ENCODE measurements at regions not wholly inside any gene's neighbourhood (a gene's known extent, or its start where the extent isn't known, plus 50 kb on each side); places are given as distances from the start of the nearest gene placed in this dataset.

GRCh38 chr1:29511436-29511835 is 275.1 kb downstream of the PTPRU start:
- Histone ChIP-seq H3K36me3 (ENCODE audit: control insufficient read depth, insufficient read depth, low read length) (no peaks in the 10 kb centered on the region), H3K4me3 (ENCODE audit: low read length) (no peak overlapping the region), H3K27me3 (ENCODE audit: control insufficient read depth, insufficient read depth, low read length, poor library complexity, severe bottlenecking) (peaks cover 6% of the 10 kb centered on the region), H3K4me1 (ENCODE audit: control insufficient read depth, insufficient read depth, low read length) (no peaks in the 10 kb centered on the region), H3K9ac (ENCODE audit: extremely low read depth, low read length, poor library complexity, severe bottlenecking) (no peak overlapping the region), H3K27ac (ENCODE audit: low read depth, low read length) (no peak overlapping the region), H3K9me3 (ENCODE audit: control insufficient read depth, low read length) (no peaks in the 10 kb centered on the region)
- Mint-ChIP-seq H3K4me3 (no peak overlapping the region), H3K27ac (no peak overlapping the region), H3K27me3 (ENCODE audit: insufficient read depth) (peaks cover 21% of the 10 kb centered on the region), H3K36me3 (ENCODE audit: low read depth) (no peaks in the 10 kb centered on the region), H3K9me3 (no peaks in the 10 kb centered on the region), H3K4me1 (peaks cover 2% of the 10 kb centered on the region)
- no peak for DNase-seq
- no peak for TF ChIP-seq CTCF (conservative IDR thresholded peaks at IDR 0.05)
- 84 to 98% methylated on average over 4 to 6 of the region's 6 CpGs for WGBS, 2 experiments (ENCODE audit: insufficient coverage in 1 of 2, insufficient read length in 1 of 2)

DNA sequence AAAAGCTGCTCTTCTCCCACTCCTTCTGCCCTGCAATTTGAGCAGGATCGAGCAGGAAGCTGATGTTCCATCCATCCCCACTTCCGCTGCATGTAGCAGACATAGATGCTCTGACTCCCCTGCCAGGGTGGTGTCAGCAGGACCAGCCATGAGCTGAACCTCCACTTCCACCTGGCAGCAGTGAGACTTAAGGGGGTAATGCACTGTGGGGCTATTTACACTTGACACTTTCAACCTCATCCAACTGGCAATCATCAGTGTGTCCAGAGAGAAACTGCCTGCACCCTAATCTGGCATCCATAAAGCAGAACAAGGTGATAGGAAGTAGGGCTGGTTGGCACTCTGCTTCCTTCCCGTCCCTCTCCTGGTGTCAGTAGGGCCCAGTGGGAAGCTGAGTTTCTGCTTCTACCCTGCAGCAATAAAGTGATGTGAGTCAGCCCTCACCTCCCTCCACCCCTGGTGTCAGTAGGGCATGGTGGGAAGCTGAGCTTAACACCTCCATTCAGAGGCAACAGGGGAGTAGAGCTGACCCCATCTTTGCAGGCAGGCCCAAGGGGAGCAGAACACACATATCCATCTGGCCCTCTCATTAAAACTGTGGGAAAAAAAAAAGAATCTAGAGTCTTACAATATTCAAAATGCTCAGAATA is 272.3 kb downstream of the PTPRU start:
- no peak overlapping the region for H3K4me3 Mint-ChIP-seq
- Histone ChIP-seq H3K4me3 (ENCODE audit: low read length) (no peak overlapping the region), H3K27ac (ENCODE audit: low read depth, low read length) (no peak overlapping the region), H3K27me3 (ENCODE audit: control insufficient read depth, insufficient read depth, low read length, poor library complexity, severe bottlenecking) (no peaks in the 10 kb centered on the region), H3K4me1 (ENCODE audit: control insufficient read depth, insufficient read depth, low read length) (peaks cover 3% of the 10 kb centered on the region), H3K36me3 (ENCODE audit: control insufficient read depth, insufficient read depth, low read length) (no peaks in the 10 kb centered on the region), H3K9me3 (ENCODE audit: control insufficient read depth, low read length) (no peaks in the 10 kb centered on the region), H3K9ac (ENCODE audit: extremely low read depth, low read length, poor library complexity, severe bottlenecking) (no peak overlapping the region)
- TF ChIP-seq CTCF (conservative IDR thresholded peaks at IDR 0.05): no peak
- WGBS, 2 experiments (ENCODE audit: insufficient coverage in 1 of 2, insufficient read length in 1 of 2): 84 to 100% methylated on average over 1 to 3 of the region's 3 CpGs
- H3K36me3 Mint-ChIP-seq (ENCODE audit: low read depth): no peaks in the 10 kb centered on the region
- no peaks in the 10 kb centered on the region for H3K9me3 Mint-ChIP-seq
- no peak overlapping the region for H3K27ac Mint-ChIP-seq
- H3K4me1 Mint-ChIP-seq: peaks cover 5% of the 10 kb centered on the region
- H3K27me3 Mint-ChIP-seq (ENCODE audit: insufficient read depth): peaks cover 3% of the 10 kb centered on the region
- DNase-seq: no peak

- Mint-ChIP-seq H3K36me3 (ENCODE audit: low read depth) (no peaks in the 10 kb centered on the region), H3K4me1 (peaks cover 13% of the 10 kb centered on the region), H3K4me3 (no peak overlapping the region), H3K27ac (no peak overlapping the region), H3K27me3 (ENCODE audit: insufficient read depth) (peaks cover 3% of the 10 kb centered on the region), H3K9me3 (no peaks in the 10 kb centered on the region)
- no peak for TF ChIP-seq CTCF (conservative IDR thresholded peaks at IDR 0.05)
- Histone ChIP-seq H3K9ac (ENCODE audit: extremely low read depth, low read length, poor library complexity, severe bottlenecking) (no peak overlapping the region), H3K27me3 (ENCODE audit: control insufficient read depth, insufficient read depth, low read length, poor library complexity, severe bottlenecking) (no peaks in the 10 kb centered on the region), H3K36me3 (ENCODE audit: control insufficient read depth, insufficient read depth, low read length) (no peaks in the 10 kb centered on the region), H3K4me3 (ENCODE audit: low read length) (no peak overlapping the region), H3K4me1 (ENCODE audit: control insufficient read depth, insufficient read depth, low read length) (peaks cover 3% of the 10 kb centered on the region), H3K27ac (ENCODE audit: low read depth, low read length) (no peak overlapping the region), H3K9me3 (ENCODE audit: control insufficient read depth, low read length) (no peaks in the 10 kb centered on the region)
- peak; percentile 32 for DNase-seq
- whole genome bisulfite sequencing, 2 experiments (ENCODE audit: insufficient coverage in 1 of 2, insufficient read length in 1 of 2): 87 to 92% methylated on average over 5 to 12 of the region's 12 CpGs
Observed at GRCh38 chr1:29506678-29507225, 270.4 kb downstream of the PTPRU start.

Measured in endodermal cell (in vitro differentiated cells).